GM23338 (cell line): ENCODE measurements at regions not wholly inside any gene's neighbourhood (a gene's known extent, or its start where the extent isn't known, plus 50 kb on each side); places are given as distances from the start of the nearest gene placed in this dataset.

Source experiments
- ATAC-seq: fragments of 200-7000 bp; cut with Tn5 transposase; 3 replicates; pipeline ENCODE4 v1.9.1; 2020
- DNase-seq: peaks from one replicate; pipeline ENCODE4 v3.0.0-alpha.2; 2015; ENCODE audit warnings: low spot score
- H2AFZ ChIP-seq: fragments of 200-600 bp; sonication (generic); 2 replicates; pipeline ENCODE4 v1.8.0; 2016; ENCODE audit warnings: antibody characterized with exemption, mild to moderate bottlenecking, moderate library complexity
- H3F3A ChIP-seq: fragments of 200-600 bp; sonication (generic); replicated peaks from 2 replicates; pipeline ENCODE4 v1.8.0; 2017; ENCODE audit warnings: antibody characterized with exemption, mixed run types, low read depth
- H3K27ac ChIP-seq: fragments of 200-600 bp; sonication (generic); 2 replicates; pipeline ENCODE4 v1.6.1; 2016; ENCODE audit warnings: low read depth
- H3K27me3 ChIP-seq: fragments of 200-600 bp; sonication (generic); 2 replicates; pipeline ENCODE4 v1.8.0; 2016; ENCODE audit warnings: mild to moderate bottlenecking, mixed run types, moderate library complexity; ENCODE audit not compliant: insufficient read depth
- H3K36me3 ChIP-seq: fragments of 200-600 bp; sonication (generic); 2 replicates; pipeline ENCODE4 v1.8.0; 2016; ENCODE audit warnings: mild to moderate bottlenecking; ENCODE audit not compliant: insufficient read depth
- H3K4me1 ChIP-seq: fragments of 200-600 bp; sonication (generic); 2 replicates; pipeline ENCODE4 v1.8.0; 2016; ENCODE audit warnings: mild to moderate bottlenecking, moderate library complexity; ENCODE audit not compliant: insufficient read depth
- H3K4me2 ChIP-seq: fragments of 200-600 bp; sonication (generic); 2 replicates; pipeline ENCODE4 v1.7.1; 2017; ENCODE audit warnings: mixed run types
- H3K4me3 ChIP-seq: fragments of 200-600 bp; sonication (generic); 2 replicates; pipeline ENCODE4 v1.6.1; 2016; ENCODE audit warnings: mixed run types
- H3K79me2 ChIP-seq: fragments of 200-600 bp; sonication (generic); replicated peaks from 2 replicates; pipeline ENCODE4 v1.8.0; 2017; ENCODE audit warnings: mild to moderate bottlenecking; ENCODE audit not compliant: insufficient read depth
- H3K9me2 ChIP-seq: fragments of 200-600 bp; sonication (generic); 2 replicates; pipeline ENCODE4 v1.8.0; 2017; ENCODE audit not compliant: insufficient read depth
- H4K20me1 ChIP-seq: fragments of 200-600 bp; sonication (generic); replicated peaks from 2 replicates; pipeline ENCODE4 v1.8.0; 2017; ENCODE audit warnings: mild to moderate bottlenecking; ENCODE audit not compliant: insufficient read depth
- H3K27ac Mint-ChIP-seq: 2 replicates; pipeline ENCODE4 v1.8.0; 2020; ENCODE audit warnings: inconsistent platforms, mild to moderate bottlenecking, moderate library complexity, mixed read lengths
- H3K27me3 Mint-ChIP-seq: 3 replicates; pipeline ENCODE4 v1.8.0; 2022; ENCODE audit warnings: low read depth, mild to moderate bottlenecking, moderate library complexity, mixed read lengths, inconsistent platforms; ENCODE audit not compliant: insufficient read depth, poor library complexity
- H3K36me3 Mint-ChIP-seq: 3 replicates; pipeline ENCODE4 v1.8.0; 2021; ENCODE audit warnings: low read depth, mild to moderate bottlenecking, inconsistent platforms, moderate library complexity, mixed read lengths
- H3K4me1 Mint-ChIP-seq: 3 replicates; pipeline ENCODE4 v1.8.0; 2020; ENCODE audit warnings: mild to moderate bottlenecking, inconsistent platforms, mixed read lengths
- H3K4me3 Mint-ChIP-seq: 3 replicates; pipeline ENCODE4 v1.8.0; 2021; ENCODE audit warnings: moderate library complexity, mild to moderate bottlenecking, inconsistent platforms, mixed read lengths
- H3K9me3 Mint-ChIP-seq: 3 replicates; pipeline ENCODE4 v1.8.0; 2020; ENCODE audit warnings: moderate library complexity, mild to moderate bottlenecking, inconsistent platforms, mixed read lengths
- CREB1 ChIP-seq: fragments of 250-450 bp; sonication (Bioruptor Pico); IDR thresholded peaks from 2 replicates; pipeline ENCODE4 v1.5.0; 2020; ENCODE audit warnings: low read depth, mild to moderate bottlenecking, moderate library complexity
- CTCF ChIP-seq, 2 experiments: fragments of 200-600 bp in 1 of 2; sonication (generic) in 1 of 2; conservative IDR thresholded peaks; 2 replicates each; pipeline versions ENCODE4 v1.5.1 to v1.6.1; 2016 to 2017; ENCODE audit warnings: antibody characterized with exemption in 2 of 2, low read depth in 2 of 2, mild to moderate bottlenecking in 2 of 2, moderate library complexity in 1 of 2
- ETS1 ChIP-seq: IDR thresholded peaks from 2 replicates; pipeline ENCODE4 v1.6.1; 2016; ENCODE audit warnings: antibody characterized with exemption
- EZH2 ChIP-seq: fragments of 200-600 bp; sonication (generic); IDR thresholded peaks from one replicate; pipeline ENCODE4 v1.8.0; 2017; ENCODE audit warnings: antibody characterized with exemption, mild to moderate bottlenecking, low read depth; ENCODE audit not compliant: unreplicated experiment
- JUNB ChIP-seq: IDR thresholded peaks from one replicate; pipeline ENCODE4 v1.6.1; 2016; ENCODE audit warnings: antibody characterized with exemption; ENCODE audit not compliant: unreplicated experiment
- NANOG ChIP-seq: IDR thresholded peaks from 2 replicates; pipeline ENCODE4 v1.6.1; 2016; ENCODE audit warnings: antibody characterized with exemption, borderline replicate concordance
- STAT1 ChIP-seq: IDR thresholded peaks from one replicate; pipeline ENCODE4 v1.6.1; 2016; ENCODE audit warnings: antibody characterized with exemption; ENCODE audit not compliant: unreplicated experiment
- ZNF331 ChIP-seq: fragments of 250-450 bp; sonication (Bioruptor Pico); IDR thresholded peaks from 2 replicates; pipeline ENCODE4 v1.5.0; 2020; ENCODE audit warnings: low read depth, mild to moderate bottlenecking, moderate library complexity
- TF ChIP-seq, protein P1 (sequence below): fragments of 250-450 bp; sonication (Bioruptor Pico); IDR thresholded peaks from 2 replicates; pipeline ENCODE4 v1.5.0; 2020; ENCODE audit warnings: mild to moderate bottlenecking, moderate library complexity

DNA sequence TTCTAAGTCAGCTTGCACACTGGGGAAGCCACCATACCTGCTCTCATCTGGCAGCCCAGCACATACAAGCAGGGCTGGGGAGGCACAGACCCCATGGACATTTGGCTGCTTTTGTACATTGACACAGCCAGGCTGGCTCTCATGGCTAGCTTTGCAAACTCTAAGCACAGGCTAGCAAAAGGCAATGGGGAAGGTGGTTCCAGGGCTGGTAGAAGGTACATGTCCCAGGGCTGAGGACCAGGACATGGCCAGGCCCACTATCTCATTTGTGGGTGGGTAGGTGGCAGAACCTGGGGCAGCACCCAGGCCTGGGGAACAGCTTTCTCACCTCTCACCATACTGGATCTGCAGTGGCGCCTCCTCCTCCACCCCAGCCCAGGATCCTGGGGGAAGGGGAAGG is 90.9 kb downstream of the HS1BP3 start (continued):
- TF ChIP-seq, protein P1, sequence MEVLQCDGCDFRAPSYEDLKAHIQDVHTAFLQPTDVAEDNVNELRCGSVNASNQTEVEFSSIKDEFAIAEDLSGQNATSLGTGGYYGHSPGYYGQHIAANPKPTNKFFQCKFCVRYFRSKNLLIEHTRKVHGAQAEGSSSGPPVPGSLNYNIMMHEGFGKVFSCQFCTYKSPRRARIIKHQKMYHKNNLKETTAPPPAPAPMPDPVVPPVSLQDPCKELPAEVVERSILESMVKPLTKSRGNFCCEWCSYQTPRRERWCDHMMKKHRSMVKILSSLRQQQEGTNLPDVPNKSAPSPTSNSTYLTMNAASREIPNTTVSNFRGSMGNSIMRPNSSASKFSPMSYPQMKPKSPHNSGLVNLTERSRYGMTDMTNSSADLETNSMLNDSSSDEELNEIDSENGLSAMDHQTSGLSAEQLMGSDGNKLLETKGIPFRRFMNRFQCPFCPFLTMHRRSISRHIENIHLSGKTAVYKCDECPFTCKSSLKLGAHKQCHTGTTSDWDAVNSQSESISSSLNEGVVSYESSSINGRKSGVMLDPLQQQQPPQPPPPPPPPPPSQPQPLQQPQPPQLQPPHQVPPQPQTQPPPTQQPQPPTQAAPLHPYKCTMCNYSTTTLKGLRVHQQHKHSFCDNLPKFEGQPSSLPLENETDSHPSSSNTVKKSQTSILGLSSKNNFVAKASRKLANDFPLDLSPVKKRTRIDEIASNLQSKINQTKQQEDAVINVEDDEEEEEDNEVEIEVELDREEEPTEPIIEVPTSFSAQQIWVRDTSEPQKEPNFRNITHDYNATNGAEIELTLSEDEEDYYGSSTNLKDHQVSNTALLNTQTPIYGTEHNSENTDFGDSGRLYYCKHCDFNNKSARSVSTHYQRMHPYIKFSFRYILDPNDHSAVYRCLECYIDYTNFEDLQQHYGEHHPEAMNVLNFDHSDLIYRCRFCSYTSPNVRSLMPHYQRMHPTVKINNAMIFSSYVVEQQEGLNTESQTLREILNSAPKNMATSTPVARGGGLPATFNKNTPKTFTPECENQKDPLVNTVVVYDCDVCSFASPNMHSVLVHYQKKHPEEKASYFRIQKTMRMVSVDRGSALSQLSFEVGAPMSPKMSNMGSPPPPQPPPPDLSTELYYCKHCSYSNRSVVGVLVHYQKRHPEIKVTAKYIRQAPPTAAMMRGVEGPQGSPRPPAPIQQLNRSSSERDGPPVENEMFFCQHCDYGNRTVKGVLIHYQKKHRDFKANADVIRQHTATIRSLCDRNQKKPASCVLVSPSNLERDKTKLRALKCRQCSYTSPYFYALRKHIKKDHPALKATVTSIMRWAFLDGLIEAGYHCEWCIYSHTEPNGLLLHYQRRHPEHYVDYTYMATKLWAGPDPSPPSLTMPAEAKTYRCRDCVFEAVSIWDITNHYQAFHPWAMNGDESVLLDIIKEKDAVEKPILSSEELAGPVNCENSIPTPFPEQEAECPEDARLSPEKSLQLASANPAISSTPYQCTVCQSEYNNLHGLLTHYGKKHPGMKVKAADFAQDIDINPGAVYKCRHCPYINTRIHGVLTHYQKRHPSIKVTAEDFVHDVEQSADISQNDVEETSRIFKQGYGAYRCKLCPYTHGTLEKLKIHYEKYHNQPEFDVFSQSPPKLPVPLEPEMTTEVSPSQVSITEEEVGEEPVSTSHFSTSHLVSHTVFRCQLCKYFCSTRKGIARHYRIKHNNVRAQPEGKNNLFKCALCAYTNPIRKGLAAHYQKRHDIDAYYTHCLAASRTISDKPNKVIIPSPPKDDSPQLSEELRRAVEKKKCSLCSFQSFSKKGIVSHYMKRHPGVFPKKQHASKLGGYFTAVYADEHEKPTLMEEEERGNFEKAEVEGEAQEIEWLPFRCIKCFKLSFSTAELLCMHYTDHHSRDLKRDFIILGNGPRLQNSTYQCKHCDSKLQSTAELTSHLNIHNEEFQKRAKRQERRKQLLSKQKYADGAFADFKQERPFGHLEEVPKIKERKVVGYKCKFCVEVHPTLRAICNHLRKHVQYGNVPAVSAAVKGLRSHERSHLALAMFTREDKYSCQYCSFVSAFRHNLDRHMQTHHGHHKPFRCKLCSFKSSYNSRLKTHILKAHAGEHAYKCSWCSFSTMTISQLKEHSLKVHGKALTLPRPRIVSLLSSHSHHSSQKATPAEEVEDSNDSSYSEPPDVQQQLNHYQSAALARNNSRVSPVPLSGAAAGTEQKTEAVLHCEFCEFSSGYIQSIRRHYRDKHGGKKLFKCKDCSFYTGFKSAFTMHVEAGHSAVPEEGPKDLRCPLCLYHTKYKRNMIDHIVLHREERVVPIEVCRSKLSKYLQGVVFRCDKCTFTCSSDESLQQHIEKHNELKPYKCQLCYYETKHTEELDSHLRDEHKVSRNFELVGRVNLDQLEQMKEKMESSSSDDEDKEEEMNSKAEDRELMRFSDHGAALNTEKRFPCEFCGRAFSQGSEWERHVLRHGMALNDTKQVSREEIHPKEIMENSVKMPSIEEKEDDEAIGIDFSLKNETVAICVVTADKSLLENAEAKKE (CRISPR knock-in tag) = no peak
- TF ChIP-seq EZH2 (no peak), NANOG (no peak), STAT1 (no peak), CREB1 (no peak), ZNF331 (CRISPR knock-in tag) (no peak), ETS1 (no peak), JUNB (no peak)

GRCh38 chr2:20560891-20561636 is 89.8 kb downstream of the HS1BP3 start:
- H3K27ac Mint-ChIP-seq = peak overlapping the region; percentile 19; the same call in 1 of the 2 replicates
- ATAC-seq = no peak
- no peak for TF ChIP-seq CTCF (conservative IDR thresholded peaks at IDR 0.05; ENCODE audit: low read depth in 2 of 2)
- no peak for TF ChIP-seq NANOG
- no peak for TF ChIP-seq ZNF331 (CRISPR knock-in tag)

More at GRCh38 chr2:20560891-20561636, 89.8 kb downstream of the HS1BP3 start:
- Histone ChIP-seq H3K27ac (no peak overlapping the region), H2AFZ (0 out of 2 replicates have a peak overlapping the region, but pooled peaks have one; percentile 52), H3K36me3 (no peaks in the 10 kb centered on the region), H3K9me2 (no peaks in the 10 kb centered on the region), H3K4me2 (peak overlapping the region; percentile 60), H3K4me3 (no peak overlapping the region), H4K20me1 (no peaks in the 10 kb centered on the region), H3K27me3 (no peaks in the 10 kb centered on the region), H3F3A (no peaks in the 10 kb centered on the region), H3K4me1 (peaks cover 26% of the 10 kb centered on the region), H3K79me2 (no peaks in the 10 kb centered on the region)
- no peak overlapping the region for H3K4me3 Mint-ChIP-seq
- H3K9me3 Mint-ChIP-seq = no peaks in the 10 kb centered on the region; the same call in 2 of the 3 replicates
- H3K4me1 Mint-ChIP-seq = peaks cover 38% of the 10 kb centered on the region
- DNase-seq = no peak
- H3K36me3 Mint-ChIP-seq = no peaks in the 10 kb centered on the region
- peaks cover 17% of the 10 kb centered on the region for H3K27me3 Mint-ChIP-seq
